ENCODE measurements at regions not wholly inside any gene's neighbourhood (a gene's known extent, or its start where the extent isn't known, plus 50 kb on each side); places are given as distances from the start of the nearest gene placed in this dataset.
"Not testable (repeated sequence)": the region's sequence is repeated elsewhere in the genome, so short reads cannot be mapped to it uniquely, and the experiment has no call there.

DNA sequence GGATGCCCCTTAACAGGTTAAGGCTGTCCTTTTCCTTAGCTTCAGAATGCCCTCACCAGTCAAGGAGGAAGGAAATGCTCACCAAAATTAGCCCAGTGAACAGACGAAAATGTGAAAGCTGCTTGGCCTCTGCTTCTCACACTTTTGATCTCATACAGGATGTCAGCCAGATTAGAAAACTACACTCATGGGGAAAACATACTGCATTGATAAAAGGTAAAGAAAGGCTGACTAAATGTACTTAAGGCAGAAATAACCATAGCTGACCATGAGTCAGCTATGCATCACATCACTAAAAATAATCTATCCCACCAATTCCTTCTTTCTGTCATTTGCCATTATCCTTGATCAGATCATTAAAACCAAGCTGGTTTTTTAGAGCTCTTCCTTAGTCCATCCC lies 198.4 kb upstream of the TENT5A start:
- no peak for DNase-seq

DNA sequence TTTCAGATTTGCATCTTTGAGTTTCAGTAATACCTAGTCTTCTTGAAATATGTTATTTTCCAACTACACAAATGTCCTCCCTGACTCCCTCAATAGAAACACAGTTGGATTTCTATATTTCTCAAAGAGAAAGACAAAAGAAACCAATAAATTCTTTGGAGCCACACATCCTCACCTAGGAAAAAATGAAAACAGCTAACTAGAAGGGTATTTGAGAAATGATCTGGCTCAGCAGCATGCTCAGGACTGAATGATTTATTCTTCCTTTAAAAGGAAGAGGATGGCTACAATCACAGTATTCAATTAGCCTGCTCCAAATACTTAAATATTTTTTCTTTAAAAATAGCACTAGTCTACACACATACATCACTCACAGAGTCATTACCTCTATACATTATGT lies 196.4 kb upstream of the TENT5A start:
- no peak for DNase-seq

DNA sequence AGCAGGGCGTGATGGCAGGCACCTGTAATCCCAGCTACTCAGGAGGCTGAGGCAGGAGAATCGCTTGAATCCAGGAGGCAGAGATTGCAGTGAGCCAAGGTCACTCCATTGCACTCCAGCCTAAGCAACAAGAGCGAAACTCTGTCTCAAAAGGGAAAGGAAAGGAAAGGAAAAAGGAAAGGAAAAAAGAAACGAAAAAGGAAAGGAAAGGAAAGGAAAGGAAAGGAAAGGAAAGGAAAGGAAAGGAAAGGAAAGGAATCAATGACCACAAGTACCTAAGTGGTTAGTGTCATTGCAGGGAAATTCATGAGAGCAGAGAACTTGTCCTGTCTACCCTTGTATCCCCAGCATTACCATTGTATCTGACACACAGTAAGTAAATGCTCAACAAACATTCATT lies 195.7 kb upstream of the TENT5A start:
- DNase-seq: not testable (repeated sequence)

DNA sequence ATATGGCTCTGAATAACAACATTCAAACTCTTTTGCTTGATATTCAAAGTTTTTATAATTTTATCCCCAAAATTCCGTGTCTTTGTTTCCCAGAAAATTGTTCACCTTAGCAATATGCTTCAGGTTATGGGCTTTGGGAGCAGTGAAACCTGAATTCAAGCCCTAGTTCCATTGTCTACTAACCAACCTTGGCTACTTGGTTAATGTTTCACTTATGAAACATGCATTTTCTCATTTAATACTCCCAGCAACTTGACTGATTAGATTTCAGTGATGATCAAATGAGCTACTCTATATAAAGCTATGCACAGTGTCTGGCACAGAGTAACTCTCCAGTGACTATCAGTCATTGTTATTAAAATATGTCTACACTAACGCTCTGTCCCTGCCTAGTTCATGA lies 192.2 kb upstream of the TENT5A start:
- DNase-seq: no peak

DNA sequence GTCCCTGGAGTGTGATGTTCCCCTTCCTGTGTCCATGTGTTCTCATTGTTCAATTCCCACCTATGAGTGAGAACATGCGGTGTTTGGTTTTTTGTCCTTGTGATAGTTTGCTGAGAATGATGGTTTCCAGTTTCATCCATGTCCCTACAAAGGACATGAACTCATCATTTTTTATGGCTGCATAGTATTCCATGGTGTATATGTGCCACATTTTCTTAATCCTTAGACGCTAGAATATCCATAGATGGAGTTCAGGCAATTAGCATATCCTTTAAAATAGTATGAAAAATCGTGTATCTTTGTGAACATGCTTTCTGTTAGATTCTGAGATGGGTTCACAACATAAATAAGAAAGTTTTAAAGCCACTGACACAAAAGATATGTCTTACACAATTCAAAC lies 190.4 kb upstream of the TENT5A start:
- DNase-seq: not testable (repeated sequence)

DNA sequence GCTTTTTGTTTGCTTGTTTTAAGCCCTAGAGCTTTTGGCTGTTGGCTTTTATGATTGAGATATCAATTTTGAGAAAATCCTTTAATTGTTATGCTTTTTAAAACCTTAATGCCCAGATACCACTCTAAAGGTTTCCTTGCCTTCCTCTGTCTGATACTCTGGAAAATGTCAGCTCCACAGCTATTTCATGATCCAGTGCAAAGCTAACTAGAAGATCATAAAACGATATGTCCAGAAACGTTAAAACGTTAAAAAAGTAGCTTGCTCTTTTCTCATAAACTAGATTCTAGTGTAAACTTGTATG lies 189.5 kb upstream of the TENT5A start:
- no peak for DNase-seq

DNA sequence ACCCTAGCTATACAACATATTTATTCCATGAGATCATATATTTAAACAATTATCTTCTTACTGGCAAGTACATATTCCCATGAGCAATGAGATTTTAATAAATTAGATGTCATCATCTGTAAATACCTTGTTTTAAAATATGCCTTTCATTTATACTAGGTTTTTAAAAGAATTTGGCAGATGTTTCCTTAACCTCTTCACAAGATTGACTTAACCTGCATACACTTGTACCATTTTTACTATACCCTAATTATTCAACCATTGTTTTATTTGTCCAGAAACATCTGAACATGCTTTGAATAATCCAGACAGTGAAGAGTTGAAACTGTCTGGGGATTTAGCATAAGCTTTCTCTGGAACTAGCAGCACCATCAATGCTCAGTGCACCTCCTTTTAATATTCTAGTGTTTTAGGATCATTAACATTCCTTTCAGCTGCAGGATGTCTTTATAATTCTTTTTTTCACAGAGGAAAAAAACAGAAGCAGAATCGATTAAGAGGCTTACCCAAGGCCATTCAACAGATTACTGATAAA lies 188.0 kb upstream of the TENT5A start:
- DNase-seq: no peak

DNA sequence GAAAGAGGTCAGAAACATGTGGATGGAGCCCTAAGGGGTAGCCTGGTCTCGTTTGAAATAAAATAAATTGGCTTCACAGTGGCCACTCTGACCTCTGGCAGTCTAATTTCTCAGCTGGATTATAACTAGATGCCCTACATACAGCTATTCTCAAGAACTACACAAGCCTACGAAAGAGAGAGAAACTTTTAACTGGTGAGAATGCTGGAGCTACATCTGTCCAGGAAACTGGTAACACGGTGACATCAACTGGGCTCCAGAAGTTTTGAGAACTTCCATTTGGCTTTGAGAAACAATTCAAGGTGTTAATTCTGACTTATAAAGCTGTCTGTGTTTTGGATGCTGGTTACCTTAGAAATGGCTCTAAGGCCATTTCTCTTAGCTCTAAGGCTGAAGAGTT lies 187.3 kb upstream of the TENT5A start:
- DNase-seq: no peak

DNA sequence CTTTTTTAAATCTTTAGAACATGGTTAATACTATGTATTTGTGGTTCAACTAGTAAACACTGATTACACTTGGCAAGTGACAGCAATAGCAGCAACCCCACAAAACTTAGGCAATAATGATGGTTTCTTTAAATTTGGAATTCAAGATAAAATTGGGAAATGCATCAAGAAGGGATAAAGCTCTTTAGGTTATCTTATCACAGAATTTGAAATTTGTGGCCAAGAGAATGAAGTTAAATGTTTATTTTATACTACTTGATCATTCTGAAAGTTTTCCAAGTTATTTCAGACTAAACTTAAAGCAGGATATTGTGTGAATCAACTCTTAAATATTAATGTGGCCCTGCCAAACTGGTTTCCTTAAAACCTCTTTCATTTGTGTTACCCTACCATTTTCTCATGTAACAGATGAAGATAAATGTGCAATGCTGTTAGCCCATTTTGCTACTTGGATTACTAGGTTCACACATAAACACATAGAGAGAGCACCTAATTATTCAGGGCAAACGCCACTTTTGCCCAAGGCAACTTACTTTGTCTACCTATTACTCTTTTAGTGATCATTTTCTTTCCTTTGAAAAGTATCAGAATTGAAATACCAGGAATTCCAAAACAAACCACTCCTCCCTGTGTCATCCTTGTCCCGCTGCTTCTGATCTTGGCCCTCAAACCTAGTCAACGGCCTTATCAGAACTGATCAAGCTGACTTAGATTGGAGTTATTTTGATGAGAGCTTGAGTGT lies 186.7 kb upstream of the TENT5A start:
- DNase-seq: no peak

DNA sequence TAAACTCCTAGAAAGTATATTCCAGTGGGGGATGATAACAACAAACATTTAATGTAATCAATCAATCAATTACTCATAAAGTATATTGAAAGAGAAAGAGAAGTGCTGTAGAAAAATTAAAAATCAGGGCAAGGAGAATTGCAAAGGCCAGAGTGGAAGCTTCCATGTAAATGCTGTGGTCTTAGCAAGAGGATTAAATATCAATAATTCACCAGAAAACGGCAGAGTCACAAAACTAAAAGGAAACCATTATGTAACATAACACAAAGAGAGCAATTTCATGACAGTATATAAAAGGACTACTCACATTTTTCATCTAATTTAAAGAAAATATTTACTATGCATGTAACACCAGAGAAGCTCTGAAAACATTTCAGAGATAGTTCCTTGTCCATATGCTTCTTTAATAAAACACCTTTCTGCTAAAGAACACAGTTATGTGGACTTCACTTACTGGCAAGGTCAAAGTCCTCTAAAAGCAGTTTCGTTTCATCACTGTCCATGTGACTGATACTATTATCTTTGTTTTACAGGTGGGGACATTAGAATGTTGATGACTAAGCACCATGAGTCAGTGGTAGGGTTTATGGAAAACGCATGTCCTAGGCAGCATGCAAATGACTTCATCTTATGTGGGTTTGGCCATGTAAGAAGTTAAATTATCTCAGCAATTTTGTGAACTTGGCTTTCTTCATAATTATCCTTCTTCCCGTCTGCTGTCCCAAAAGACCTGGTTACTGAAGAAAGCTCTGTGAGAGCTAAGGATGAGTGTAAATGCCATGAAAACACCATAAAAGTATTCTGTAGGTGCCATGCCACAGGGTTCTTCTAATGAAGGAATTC lies 185.8 kb upstream of the TENT5A start:
- no peak for DNase-seq

DNA sequence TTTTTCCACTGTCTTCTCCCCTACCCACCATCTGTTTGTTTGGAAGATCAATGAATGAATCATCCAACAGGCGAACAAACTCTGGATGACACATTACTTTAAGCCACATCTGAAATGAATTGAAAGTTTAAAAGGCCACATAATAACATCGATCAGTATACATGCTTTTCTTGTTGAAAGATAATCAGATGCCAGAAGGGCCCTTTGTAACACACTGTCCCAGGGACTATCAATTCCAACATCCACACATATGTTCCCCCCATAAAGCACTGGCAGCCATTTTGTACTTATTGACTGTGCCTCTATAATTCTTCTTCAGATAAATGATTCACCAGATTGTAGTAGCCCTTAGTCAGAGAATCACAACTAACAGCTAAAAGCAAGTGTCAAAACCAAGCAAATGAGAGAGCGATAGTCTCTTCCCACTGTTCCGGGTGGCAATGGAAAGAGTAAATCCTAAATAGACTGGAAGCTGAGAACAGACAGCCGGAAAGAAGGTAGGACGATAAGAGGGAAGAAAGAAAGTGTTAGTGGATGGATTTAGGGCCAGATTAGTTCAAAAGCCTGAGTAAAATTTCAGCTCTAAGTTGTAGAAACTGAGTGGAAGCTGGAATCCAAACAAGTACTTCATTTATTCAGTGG lies 184.9 kb upstream of the TENT5A start:
- DNase-seq: no peak

DNA sequence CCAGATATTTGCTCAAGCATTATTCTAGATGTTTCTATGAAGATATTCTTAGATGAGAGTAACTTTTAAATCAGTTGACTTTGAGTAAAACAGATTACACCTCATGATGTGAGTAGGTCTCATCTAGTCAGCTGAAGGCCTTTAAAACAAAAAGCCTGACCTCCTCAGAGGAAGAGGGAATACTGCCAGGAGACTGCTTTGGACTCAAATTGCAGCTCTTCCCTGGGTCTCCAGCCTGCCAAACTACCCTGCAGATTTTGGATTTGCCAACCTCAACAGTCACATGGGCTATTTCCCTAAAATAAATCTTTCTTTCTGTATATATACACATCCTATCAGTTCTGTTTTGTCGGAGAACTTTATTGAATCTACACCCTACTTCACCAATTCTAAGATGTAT lies 182.5 kb upstream of the TENT5A start:
- DNase-seq: no peak

DNA sequence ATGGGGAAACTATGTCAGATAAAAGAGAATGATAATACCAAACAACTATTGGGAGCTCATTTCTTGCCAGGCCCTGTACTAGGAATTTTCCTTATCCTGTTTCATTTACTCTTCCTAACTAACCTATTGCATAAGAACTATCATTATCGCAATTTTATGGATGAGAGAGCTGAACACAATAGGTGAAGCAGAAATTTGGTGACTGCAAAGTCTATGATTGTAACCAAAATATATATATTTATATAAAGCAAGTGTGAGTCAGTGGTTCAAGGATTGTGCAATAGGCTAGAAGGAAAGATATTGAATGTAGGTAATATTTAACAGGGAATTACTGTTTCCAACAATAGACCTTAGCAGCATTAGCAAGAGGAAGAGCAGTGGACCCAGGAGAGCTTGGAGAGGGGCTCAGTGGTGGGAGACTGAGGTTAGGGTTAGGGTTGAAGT lies 181.1 kb upstream of the TENT5A start:
- no peak for DNase-seq

DNA sequence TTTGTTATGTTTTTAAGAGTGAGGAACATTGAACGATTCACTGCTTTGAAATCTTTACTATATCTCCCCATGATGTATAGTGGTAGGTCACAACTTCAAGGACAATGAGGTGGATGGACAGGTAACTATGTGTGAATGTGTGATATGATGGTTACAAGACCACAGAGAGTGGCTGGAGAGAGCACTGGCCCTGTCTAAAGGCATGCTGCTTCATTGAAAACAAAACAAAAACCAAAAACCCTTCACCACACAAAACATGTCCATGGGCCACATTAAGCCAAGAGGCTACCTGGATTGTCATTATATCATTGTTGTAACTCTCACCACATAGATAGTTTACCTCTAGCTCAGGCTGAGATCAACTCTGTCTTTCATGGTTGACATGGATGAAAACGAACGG lies 180.6 kb upstream of the TENT5A start:
- no peak for DNase-seq

DNA sequence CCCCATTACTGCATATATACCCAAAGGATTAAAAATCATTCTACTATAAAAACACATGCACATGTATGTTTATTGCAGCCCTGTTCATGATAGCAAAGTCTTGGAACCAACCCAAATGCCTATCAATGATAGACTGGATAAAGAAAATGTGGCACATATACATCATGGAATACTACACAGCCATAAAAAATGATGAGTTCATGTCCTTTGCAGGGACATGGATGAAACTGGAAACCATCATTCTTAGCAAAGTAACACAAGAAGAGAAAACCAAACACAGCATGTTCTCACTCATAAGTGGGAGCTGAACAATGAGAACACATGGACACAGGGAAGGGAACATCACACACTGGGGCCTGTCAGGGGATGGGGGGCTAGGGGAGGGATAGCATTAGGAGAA lies 180.0 kb upstream of the TENT5A start:
- not testable (repeated sequence) for DNase-seq

DNA sequence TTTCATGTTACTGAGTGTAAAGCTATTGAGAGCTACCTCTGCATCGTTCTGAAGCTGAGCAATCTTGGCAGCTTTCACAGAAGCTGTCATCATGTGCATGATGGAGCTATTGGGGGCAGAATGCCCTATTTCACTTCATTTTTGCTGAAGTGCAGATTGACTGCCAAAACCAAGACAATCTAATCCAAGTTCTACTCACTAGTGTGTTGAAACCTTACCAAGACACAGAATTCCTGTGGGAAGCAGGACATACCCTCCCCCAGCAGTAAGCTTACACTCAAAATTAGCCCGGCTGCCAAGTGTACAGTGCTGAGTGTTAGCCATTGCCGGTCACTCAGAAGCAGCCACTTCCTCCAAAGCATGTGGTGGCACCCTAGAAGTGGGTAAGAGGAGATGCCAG lies 177.3 kb upstream of the TENT5A start:
- no peak for DNase-seq

DNA sequence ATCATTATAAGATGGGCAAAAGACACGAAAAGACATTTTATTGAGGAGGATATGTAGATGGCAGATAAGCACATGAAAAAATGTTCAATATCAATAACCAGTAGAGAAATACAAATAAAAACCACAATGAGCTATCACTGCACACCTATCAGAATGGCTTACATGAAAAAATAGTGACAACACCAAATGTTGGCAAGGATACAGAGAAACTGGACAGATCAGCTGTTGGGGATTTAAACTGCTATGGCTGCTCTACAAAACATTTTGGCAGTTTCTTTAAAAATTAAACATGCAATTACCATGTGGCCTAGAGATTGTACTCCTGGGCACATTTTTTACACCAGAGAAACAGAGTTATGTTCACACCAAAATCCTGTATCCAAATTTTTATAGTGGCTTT lies 172.7 kb upstream of the TENT5A start:
- no peak for DNase-seq

DNA sequence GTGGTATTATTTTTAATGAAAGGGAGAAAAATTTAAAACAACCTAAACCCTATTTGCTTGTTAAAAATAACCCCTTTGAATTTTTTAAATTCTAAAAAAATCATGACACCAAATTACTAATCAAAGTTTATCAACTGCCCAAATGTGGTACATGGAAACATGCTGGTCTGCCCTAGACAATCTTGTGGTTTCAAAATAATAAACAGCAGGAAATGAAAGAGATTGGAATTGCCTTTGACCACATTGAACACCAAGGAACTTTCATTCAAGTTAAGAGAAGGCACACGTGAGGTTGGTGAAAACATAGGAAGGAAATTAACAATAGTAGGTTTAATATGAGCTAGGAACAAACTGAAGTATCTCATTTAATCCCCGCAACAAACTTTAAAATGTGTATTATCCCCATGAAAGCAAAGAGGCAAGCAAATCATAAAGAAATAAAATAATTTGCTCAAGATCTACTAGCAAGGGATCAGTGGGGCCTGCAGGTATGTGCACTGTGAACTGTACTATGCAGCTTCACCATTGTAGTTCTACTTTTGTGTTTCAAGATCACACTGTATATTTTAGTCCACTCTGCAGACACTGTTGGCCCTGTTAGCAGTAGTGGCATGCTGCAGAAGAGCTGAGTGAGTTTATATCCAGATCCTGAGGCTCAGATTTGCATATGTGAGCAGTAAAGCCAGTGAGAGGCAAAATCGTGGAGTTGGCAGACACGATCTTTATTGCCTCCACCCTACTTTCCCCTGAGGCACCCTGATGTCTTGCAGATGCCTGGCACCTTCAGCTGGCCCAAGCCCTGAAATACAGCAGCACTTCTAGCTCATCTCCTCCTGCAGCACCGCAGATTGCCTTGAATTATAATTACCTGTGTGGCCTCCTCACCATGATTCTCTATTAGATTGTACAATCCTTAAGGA lies 157.8 kb upstream of the TENT5A start:
- DNase-seq: no peak

DNA sequence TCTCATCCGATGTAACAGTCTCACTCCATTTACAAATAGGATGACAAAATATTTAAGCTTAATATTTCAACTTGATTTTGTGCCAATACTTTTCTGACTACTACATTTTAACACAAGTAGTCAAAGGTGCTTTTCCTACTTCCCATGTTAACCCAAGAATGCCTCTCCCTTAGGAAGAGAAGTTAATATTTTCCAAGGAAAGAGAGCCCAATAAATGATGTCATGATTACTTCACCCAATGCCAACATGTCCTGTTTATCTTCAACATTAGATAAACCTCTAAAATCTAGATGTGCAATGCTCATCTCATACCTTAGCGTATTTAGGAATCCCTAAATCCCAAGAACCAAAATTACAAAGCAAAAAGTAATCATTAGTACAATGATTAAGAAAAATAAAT lies 156.7 kb upstream of the TENT5A start:
- DNase-seq: no peak

DNA sequence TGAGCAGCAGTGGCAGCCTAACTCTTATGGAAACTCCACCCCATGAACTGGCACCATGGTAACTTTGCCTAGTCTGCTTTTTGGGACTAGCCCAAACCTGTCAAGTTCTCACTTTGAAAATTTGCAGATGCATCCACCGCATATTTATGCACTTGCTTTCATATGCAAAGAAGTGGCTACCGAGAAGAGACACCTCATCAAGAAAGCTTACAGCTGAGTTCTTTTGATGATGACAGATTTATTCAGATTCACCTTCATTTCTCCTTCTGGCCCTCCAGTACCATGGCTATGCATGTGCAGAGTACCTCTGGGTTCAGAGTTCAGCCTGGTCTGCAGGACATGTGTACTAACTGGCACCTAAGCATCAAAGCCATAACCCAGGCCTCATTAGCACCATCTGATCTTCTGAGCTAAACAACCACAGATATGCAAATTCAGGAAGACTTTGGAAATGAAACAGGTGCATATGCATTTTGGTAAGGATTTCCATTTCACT lies 154.3 kb upstream of the TENT5A start:
- DNase-seq: no peak

DNA sequence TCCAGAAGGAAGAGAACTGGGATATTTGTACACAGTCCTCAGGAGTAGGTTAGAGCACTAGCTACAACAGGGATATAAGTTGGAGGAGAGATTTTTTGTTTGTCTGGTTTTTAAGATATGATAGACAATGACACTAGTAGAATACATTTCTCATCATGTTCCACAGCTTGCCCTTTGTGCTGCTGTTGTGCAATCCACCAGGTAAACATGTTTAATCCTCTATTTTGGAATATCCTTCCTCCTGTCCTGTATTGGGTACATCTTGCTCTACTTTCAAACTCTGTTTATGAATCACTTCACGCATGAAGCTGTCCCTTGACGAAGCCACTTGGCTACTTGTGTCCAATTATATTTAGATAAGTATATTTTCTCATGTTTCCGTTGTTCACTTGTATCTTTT lies 153.6 kb upstream of the TENT5A start:
- no peak for DNase-seq

DNA sequence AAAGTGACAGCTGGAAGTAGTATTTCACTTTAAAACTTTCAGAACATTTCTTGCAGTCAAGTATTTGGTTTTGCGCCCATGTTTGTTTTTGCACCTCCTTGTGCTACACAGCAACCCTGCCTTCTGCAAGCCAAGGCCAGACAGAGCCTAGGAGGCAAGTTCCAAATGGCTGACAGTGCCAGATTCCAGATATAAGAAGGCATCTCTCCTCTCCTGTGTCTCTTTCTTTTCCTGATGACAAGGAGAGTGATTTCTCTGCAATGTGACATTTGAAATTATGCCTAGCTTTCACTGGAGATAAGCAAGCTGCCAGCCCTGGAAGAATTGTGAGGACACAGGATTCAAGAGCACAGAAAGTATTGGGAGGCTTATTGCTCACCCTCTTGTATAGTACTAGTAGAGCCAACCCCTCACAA lies 149.1 kb upstream of the TENT5A start:
- DNase-seq: no peak

DNA sequence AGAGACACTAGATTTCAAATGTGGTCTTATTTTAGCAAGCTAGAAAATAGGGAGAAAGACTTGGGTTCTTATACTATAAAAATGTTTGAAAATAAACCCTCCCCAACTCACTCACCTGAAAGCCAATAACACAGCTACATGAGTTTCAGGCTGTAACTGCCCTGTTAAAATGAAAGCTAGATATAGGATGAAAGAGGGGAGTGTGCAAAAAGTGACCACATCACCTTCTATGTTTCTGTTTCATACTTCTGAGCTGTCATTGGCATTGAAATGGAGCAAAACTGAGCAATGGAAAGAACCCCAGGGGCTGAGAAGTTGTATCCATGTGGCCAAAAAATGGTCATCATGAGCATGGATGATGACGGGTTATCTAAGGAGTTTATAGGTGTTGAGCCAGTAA lies 148.1 kb upstream of the TENT5A start:
- no peak for DNase-seq
